ENCODE measurements at regions not wholly inside any gene's neighbourhood (a gene's known extent, or its start where the extent isn't known, plus 50 kb on each side); places are given as distances from the start of the nearest gene placed in this dataset.

DNA sequence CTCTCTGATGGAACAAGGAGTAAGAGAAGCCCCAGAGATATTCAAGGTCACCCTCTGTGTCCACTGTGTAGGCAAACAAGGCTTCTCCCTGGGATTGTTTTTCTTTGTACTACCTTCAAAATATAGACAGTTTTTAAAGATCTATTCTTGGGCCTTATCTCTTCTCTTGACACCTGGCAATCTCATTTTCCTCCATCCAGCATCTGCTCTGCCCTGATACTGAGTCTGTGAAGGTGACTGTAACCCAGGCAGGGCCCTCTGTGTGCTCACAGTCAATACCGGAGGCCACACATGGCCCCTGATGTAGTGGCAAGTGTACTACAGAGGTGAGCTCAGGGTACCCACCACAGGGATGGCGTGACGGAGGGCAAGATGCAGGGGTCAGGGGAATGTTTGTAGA, 221.1 kb downstream of the SNX10 start:
- Histone ChIP-seq H4K20me1 (ENCODE audit: insufficient read depth) (no peaks in the 10 kb centered on the region), H3K4me1 (ENCODE audit: control insufficient read depth in 1 of 2, insufficient read depth in 2 of 2, low read length in 2 of 2) (peaks cover 9 to 10% of the 10 kb centered on the region in 2 experiments), H2AFZ (ENCODE audit: low read depth, low read length, poor library complexity, severe bottlenecking) (no peak overlapping the region), H3K27me3 (ENCODE audit: insufficient read depth, low read length) (peaks cover 5% of the 10 kb centered on the region; the same call in 1 of the 2 replicates), H3K9me2 (ENCODE audit: insufficient read depth) (no peaks in the 10 kb centered on the region), H3K36me3 (ENCODE audit: control insufficient read depth in 1 of 2, insufficient read depth in 2 of 2, low read length in 2 of 2) (no peaks in the 10 kb centered on the region), H3K9me3 (ENCODE audit: control insufficient read depth in 1 of 2, insufficient read depth in 1 of 2, low read depth in 1 of 2, low read length in 2 of 2) (no peaks in the 10 kb centered on the region), H3K27ac (ENCODE audit: low read depth, low read length) (no peak overlapping the region), H3K79me2 (ENCODE audit: insufficient read depth, low read length) (no peaks in the 10 kb centered on the region), H3K4me3 (replicated peaks in 1 of 2; ENCODE audit: low read depth in 1 of 2, low read length in 2 of 2) (no peak overlapping the region), H3K9ac (ENCODE audit: low read length) (no peak overlapping the region), H3K4me2 (ENCODE audit: low read length) (no peak overlapping the region)
- ChIA-PET RAD21 (ENCODE audit: low non-redundant PET in 1 of 2, low total read pairs in 2 of 2, uncharacterized antibody in 2 of 2, unreplicated experiment in 2 of 2) (no interaction called here), CTCF (no interaction called here), POLR2A (no interaction called here)
- ATAC-seq (no peak), DNase-seq (ENCODE audit: low read depth, low spot score) (no peak)
- no peak for TF ChIP-seq FOSL1 (IDR thresholded peaks at IDR 0.05; ENCODE audit: low read depth)
- TF ChIP-seq, protein P1, sequence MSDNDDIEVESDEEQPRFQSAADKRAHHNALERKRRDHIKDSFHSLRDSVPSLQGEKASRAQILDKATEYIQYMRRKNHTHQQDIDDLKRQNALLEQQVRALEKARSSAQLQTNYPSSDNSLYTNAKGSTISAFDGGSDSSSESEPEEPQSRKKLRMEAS (IDR thresholded peaks at IDR 0.05): no peak
- TF ChIP-seq SRF (IDR thresholded peaks at IDR 0.05; ENCODE audit: low read depth): no peak
- TF ChIP-seq SP1 (IDR thresholded peaks at IDR 0.05; ENCODE audit: low read depth): no peak
- TF ChIP-seq JUND (IDR thresholded peaks at IDR 0.05): no peak
- no peak for TF ChIP-seq POLR2AphosphoS5 (IDR thresholded peaks at IDR 0.05; ENCODE audit: low read depth, low read length)
- TF ChIP-seq, protein P2, sequence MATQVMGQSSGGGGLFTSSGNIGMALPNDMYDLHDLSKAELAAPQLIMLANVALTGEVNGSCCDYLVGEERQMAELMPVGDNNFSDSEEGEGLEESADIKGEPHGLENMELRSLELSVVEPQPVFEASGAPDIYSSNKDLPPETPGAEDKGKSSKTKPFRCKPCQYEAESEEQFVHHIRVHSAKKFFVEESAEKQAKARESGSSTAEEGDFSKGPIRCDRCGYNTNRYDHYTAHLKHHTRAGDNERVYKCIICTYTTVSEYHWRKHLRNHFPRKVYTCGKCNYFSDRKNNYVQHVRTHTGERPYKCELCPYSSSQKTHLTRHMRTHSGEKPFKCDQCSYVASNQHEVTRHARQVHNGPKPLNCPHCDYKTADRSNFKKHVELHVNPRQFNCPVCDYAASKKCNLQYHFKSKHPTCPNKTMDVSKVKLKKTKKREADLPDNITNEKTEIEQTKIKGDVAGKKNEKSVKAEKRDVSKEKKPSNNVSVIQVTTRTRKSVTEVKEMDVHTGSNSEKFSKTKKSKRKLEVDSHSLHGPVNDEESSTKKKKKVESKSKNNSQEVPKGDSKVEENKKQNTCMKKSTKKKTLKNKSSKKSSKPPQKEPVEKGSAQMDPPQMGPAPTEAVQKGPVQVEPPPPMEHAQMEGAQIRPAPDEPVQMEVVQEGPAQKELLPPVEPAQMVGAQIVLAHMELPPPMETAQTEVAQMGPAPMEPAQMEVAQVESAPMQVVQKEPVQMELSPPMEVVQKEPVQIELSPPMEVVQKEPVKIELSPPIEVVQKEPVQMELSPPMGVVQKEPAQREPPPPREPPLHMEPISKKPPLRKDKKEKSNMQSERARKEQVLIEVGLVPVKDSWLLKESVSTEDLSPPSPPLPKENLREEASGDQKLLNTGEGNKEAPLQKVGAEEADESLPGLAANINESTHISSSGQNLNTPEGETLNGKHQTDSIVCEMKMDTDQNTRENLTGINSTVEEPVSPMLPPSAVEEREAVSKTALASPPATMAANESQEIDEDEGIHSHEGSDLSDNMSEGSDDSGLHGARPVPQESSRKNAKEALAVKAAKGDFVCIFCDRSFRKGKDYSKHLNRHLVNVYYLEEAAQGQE (IDR thresholded peaks at IDR 0.05; ENCODE audit: low read depth): no peak
- no peak for TF ChIP-seq CBX3 (IDR thresholded peaks at IDR 0.05; ENCODE audit: low read depth)
- TF ChIP-seq, protein P3, sequence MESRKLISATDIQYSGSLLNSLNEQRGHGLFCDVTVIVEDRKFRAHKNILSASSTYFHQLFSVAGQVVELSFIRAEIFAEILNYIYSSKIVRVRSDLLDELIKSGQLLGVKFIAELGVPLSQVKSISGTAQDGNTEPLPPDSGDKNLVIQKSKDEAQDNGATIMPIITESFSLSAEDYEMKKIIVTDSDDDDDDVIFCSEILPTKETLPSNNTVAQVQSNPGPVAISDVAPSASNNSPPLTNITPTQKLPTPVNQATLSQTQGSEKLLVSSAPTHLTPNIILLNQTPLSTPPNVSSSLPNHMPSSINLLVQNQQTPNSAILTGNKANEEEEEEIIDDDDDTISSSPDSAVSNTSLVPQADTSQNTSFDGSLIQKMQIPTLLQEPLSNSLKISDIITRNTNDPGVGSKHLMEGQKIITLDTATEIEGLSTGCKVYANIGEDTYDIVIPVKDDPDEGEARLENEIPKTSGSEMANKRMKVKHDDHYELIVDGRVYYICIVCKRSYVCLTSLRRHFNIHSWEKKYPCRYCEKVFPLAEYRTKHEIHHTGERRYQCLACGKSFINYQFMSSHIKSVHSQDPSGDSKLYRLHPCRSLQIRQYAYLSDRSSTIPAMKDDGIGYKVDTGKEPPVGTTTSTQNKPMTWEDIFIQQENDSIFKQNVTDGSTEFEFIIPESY (IDR thresholded peaks at IDR 0.05; ENCODE audit: extremely low read depth, insufficient replicate concordance, low read length): no peak
- no peak for TF ChIP-seq ZFX (IDR thresholded peaks at IDR 0.05)
- intact Hi-C loops (cut with micrococcal nuclease): no loop called here
- no TSS peak for BruUV-seq (replicated peaks)
